ENCODE measurements at regions not wholly inside any gene's neighbourhood (a gene's known extent, or its start where the extent isn't known, plus 50 kb on each side); places are given as distances from the start of the nearest gene placed in this dataset.

DNA sequence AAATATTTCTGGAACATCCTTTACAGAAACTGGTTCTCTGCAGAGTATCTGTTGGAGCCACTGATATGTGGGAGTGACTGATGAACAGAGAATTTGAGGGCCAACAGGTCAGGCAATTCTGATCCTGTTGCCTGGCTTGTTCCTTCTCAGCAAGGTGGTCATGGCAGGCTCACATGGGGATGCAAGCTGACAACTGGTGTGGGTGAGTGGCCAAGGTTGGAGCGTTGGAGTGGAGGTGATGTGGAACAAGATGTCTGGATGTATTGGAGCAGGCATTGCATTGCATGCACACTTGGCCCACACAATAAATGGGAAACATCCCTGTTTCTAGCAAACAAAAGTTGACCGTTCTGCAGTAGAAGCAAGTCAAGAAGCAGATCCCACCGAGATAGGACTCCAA lies 380.7 kb downstream of the ZNF536 start:
- Histone ChIP-seq H3K9me2 (replicated peaks; ENCODE audit: insufficient read depth, low read length) (no peaks in the 10 kb centered on the region), H4K20me1 (ENCODE audit: insufficient read depth, low read depth, low read length) (no peaks in the 10 kb centered on the region), H3K4me2 (ENCODE audit: low read depth, low read length, poor library complexity, severe bottlenecking) (no peak overlapping the region), H3K27me3 (ENCODE audit: low read length) (no peaks in the 10 kb centered on the region), H2AFZ (ENCODE audit: low read length) (no peak overlapping the region), H3K4me3 (ENCODE audit: low read length) (no peak overlapping the region), H3K4me1 (ENCODE audit: low read length) (no peaks in the 10 kb centered on the region), H3K9me3 (ENCODE audit: low read length) (no peaks in the 10 kb centered on the region), H3K79me2 (ENCODE audit: low read length) (no peaks in the 10 kb centered on the region), H3K36me3 (ENCODE audit: insufficient read depth, low read length) (no peaks in the 10 kb centered on the region), H3K27ac (ENCODE audit: low read length) (no peak overlapping the region), H3K9ac (ENCODE audit: low read length) (no peak overlapping the region)
- DNase-seq, result no peak

DNA sequence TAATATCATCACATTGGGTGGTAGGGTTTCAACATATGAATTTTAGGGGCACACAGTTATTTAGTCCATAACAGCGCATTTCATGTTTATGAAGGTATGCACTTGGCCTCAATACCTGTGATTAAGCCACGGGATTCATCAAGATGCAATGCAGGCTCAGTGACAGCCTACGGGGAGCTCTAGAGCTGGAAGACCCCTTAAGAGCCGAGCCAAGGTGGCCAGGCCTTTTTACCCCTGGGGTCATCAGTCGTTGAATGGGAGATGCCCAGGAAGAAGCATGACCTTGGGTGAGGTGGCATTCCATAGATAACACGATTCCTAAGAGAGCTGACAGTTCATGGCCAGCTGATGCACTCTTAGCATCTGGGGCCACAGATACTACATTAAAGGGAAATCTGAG lies 380.0 kb downstream of the ZNF536 start:
- H3K9ac ChIP-seq (ENCODE audit: low read length), result no peak overlapping the region
- no peaks in the 10 kb centered on the region for H4K20me1 ChIP-seq (ENCODE audit: insufficient read depth, low read depth, low read length)
- DNase-seq, result no peak
- H3K27me3 ChIP-seq (ENCODE audit: low read length), result no peaks in the 10 kb centered on the region
- H3K4me2 ChIP-seq (ENCODE audit: low read depth, low read length, poor library complexity, severe bottlenecking), result no peak overlapping the region
- no peaks in the 10 kb centered on the region for H3K9me2 ChIP-seq (replicated peaks; ENCODE audit: insufficient read depth, low read length)
- no peak overlapping the region for H2AFZ ChIP-seq (ENCODE audit: low read length)
- no peaks in the 10 kb centered on the region for H3K79me2 ChIP-seq (ENCODE audit: low read length)
- no peak overlapping the region for H3K4me3 ChIP-seq (ENCODE audit: low read length)
- no peaks in the 10 kb centered on the region for H3K4me1 ChIP-seq (ENCODE audit: low read length)
- H3K27ac ChIP-seq (ENCODE audit: low read length), result no peak overlapping the region
- H3K36me3 ChIP-seq (ENCODE audit: insufficient read depth, low read length), result no peaks in the 10 kb centered on the region
- no peaks in the 10 kb centered on the region for H3K9me3 ChIP-seq (ENCODE audit: low read length)

DNA sequence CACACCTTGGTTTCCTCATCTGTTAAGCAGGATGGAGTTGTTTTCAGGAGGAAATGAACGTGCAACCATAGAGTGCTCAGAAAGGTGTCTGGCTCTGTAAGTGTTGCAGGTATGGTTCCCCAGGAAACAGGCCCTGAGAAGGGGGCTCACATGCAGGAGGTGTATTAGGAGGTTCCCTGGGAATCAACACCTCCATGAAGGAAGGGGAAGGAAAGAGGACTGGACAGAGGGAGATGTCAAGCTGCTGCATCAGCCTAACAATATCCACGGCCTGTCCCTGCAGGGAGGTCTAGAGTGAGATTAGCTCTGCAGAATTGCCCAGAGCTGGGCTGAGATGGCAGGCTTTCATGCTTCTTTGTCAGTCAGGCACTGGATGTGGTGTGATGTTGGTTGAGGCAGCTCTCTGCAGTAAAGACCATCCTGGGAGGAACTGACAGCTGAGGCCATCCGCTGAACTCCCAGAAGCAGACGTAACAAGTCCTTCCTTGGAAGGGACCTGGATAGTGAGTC lies 373.3 kb downstream of the ZNF536 start:
- Histone ChIP-seq H3K4me1 (ENCODE audit: low read length) (no peaks in the 10 kb centered on the region), H3K36me3 (ENCODE audit: insufficient read depth, low read length) (no peaks in the 10 kb centered on the region), H3K79me2 (ENCODE audit: low read length) (no peaks in the 10 kb centered on the region), H3K27ac (ENCODE audit: low read length) (no peak overlapping the region), H3K9me2 (replicated peaks; ENCODE audit: insufficient read depth, low read length) (no peaks in the 10 kb centered on the region), H3K4me3 (ENCODE audit: low read length) (no peak overlapping the region), H3K27me3 (ENCODE audit: low read length) (no peaks in the 10 kb centered on the region), H3K9me3 (ENCODE audit: low read length) (no peaks in the 10 kb centered on the region), H4K20me1 (ENCODE audit: insufficient read depth, low read depth, low read length) (no peaks in the 10 kb centered on the region), H3K4me2 (ENCODE audit: low read depth, low read length, poor library complexity, severe bottlenecking) (no peak overlapping the region), H3K9ac (ENCODE audit: low read length) (no peak overlapping the region), H2AFZ (ENCODE audit: low read length) (no peak overlapping the region)
- DNase-seq, result no peak

GRCh38 chr19:30744741-30745475 lies 372.7 kb downstream of the ZNF536 start:
- no peak overlapping the region for H3K9ac ChIP-seq (ENCODE audit: low read length)
- H3K79me2 ChIP-seq (ENCODE audit: low read length), result no peaks in the 10 kb centered on the region
- no peak overlapping the region for H3K4me2 ChIP-seq (ENCODE audit: low read depth, low read length, poor library complexity, severe bottlenecking)
- H3K27me3 ChIP-seq (ENCODE audit: low read length), result no peaks in the 10 kb centered on the region
- H3K4me3 ChIP-seq (ENCODE audit: low read length), result no peak overlapping the region
- no peaks in the 10 kb centered on the region for H3K9me3 ChIP-seq (ENCODE audit: low read length)
- no peak overlapping the region for H2AFZ ChIP-seq (ENCODE audit: low read length)
- DNase-seq, result no peak
- no peaks in the 10 kb centered on the region for H3K36me3 ChIP-seq (ENCODE audit: insufficient read depth, low read length)
- no peak overlapping the region for H3K27ac ChIP-seq (ENCODE audit: low read length)
- no peaks in the 10 kb centered on the region for H4K20me1 ChIP-seq (ENCODE audit: insufficient read depth, low read depth, low read length)
- no peaks in the 10 kb centered on the region for H3K4me1 ChIP-seq (ENCODE audit: low read length)
- H3K9me2 ChIP-seq (replicated peaks; ENCODE audit: insufficient read depth, low read length), result no peaks in the 10 kb centered on the region

DNA sequence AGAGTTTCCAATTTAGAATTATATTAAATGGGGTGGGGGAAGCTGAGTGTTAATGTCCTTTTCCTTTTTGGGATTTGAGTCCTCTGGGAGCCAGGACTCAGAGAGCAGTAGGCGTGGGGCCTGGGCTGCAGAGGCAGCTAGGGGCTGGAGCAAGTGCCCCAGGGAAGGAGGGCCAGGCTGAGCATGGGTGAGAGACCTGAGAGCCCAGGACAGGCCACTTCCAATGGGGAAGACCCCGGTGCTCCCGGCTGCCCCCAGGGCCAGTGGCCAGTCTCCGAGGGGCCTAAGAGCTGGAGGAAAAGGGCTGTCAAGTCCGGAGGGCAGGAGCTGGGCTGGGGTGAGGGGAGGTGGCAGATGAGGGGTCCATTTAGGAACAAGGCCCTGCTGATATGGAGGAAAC lies 371.5 kb downstream of the ZNF536 start:
- Histone ChIP-seq H3K9me3 (ENCODE audit: low read length) (no peaks in the 10 kb centered on the region), H2AFZ (ENCODE audit: low read length) (no peak overlapping the region), H3K27me3 (ENCODE audit: low read length) (no peaks in the 10 kb centered on the region), H4K20me1 (ENCODE audit: insufficient read depth, low read depth, low read length) (no peaks in the 10 kb centered on the region), H3K9me2 (replicated peaks; ENCODE audit: insufficient read depth, low read length) (no peaks in the 10 kb centered on the region), H3K4me3 (ENCODE audit: low read length) (no peak overlapping the region), H3K4me2 (ENCODE audit: low read depth, low read length, poor library complexity, severe bottlenecking) (no peak overlapping the region), H3K79me2 (ENCODE audit: low read length) (no peaks in the 10 kb centered on the region), H3K27ac (ENCODE audit: low read length) (no peak overlapping the region), H3K36me3 (ENCODE audit: insufficient read depth, low read length) (no peaks in the 10 kb centered on the region), H3K9ac (ENCODE audit: low read length) (no peak overlapping the region), H3K4me1 (ENCODE audit: low read length) (no peaks in the 10 kb centered on the region)
- no peak for DNase-seq

- H3K4me1 ChIP-seq (ENCODE audit: low read length), result no peaks in the 10 kb centered on the region
- H3K4me3 ChIP-seq (ENCODE audit: low read length), result no peak overlapping the region
- H3K9ac ChIP-seq (ENCODE audit: low read length), result no peak overlapping the region
- no peaks in the 10 kb centered on the region for H3K36me3 ChIP-seq (ENCODE audit: insufficient read depth, low read length)
- DNase-seq, result no peak
- no peaks in the 10 kb centered on the region for H3K9me3 ChIP-seq (ENCODE audit: low read length)
- H3K4me2 ChIP-seq (ENCODE audit: low read depth, low read length, poor library complexity, severe bottlenecking), result no peak overlapping the region
- H2AFZ ChIP-seq (ENCODE audit: low read length), result no peak overlapping the region
- no peak overlapping the region for H3K27ac ChIP-seq (ENCODE audit: low read length)
- H3K9me2 ChIP-seq (replicated peaks; ENCODE audit: insufficient read depth, low read length), result no peaks in the 10 kb centered on the region
- no peaks in the 10 kb centered on the region for H4K20me1 ChIP-seq (ENCODE audit: insufficient read depth, low read depth, low read length)
- H3K27me3 ChIP-seq (ENCODE audit: low read length), result no peaks in the 10 kb centered on the region
- H3K79me2 ChIP-seq (ENCODE audit: low read length), result no peaks in the 10 kb centered on the region
Measured at GRCh38 chr19:30743011-30743410, 370.8 kb downstream of the ZNF536 start.

DNA sequence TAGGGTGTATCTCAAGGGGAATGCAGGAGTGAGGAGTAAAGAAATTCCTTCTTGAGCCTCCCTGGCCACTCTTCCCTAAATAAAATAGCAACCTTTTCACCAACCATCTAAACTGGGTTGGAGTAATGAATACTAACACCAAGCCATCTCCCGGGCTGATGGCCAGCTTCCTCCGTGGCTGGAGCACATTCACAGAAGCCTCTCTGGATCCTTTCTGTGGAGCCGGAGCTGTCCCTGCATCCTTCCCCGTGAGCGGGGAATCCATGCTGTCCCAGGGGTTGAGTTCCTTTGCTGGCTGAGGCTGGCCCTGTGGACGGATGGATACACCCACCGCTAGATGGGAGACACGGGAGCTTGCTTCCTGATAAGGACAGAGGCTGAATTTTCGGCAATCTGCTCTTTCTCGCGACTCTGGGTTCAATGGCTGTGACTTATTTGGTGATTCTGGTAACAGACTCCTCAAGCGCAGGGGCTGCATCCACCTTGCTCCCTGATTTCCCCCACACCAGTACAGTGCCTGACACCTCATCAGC lies 370.3 kb downstream of the ZNF536 start:
- Histone ChIP-seq H3K9ac (ENCODE audit: low read length) (no peak overlapping the region), H3K4me1 (ENCODE audit: low read length) (no peaks in the 10 kb centered on the region), H3K9me2 (replicated peaks; ENCODE audit: insufficient read depth, low read length) (no peaks in the 10 kb centered on the region), H3K27me3 (ENCODE audit: low read length) (no peaks in the 10 kb centered on the region), H4K20me1 (ENCODE audit: insufficient read depth, low read depth, low read length) (no peaks in the 10 kb centered on the region), H3K79me2 (ENCODE audit: low read length) (no peaks in the 10 kb centered on the region), H3K4me3 (ENCODE audit: low read length) (no peak overlapping the region), H3K27ac (ENCODE audit: low read length) (no peak overlapping the region), H3K9me3 (ENCODE audit: low read length) (no peaks in the 10 kb centered on the region), H3K4me2 (ENCODE audit: low read depth, low read length, poor library complexity, severe bottlenecking) (no peak overlapping the region), H2AFZ (ENCODE audit: low read length) (no peak overlapping the region), H3K36me3 (ENCODE audit: insufficient read depth, low read length) (no peaks in the 10 kb centered on the region)
- no peak for DNase-seq

DNA sequence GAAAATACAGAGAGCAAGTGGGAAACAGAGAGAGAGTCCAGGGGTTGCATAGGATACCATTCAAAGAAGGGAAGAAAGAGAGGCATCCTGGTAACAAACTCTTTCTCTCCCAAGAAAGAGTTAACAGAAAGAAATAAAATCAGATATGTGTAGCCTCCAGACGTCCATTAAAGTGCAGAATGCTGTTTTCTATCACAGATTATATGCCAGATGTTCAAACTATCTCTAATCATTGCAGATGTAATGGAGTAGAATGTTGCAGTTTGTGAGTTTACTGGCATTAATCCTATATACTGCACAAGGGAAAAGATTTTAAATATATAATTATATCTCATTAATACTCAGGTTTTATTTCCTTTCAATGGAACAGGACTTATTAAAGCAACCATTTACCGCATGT lies 369.4 kb downstream of the ZNF536 start:
- H3K79me2 ChIP-seq (ENCODE audit: low read length), result no peaks in the 10 kb centered on the region
- H3K4me3 ChIP-seq (ENCODE audit: low read length), result no peak overlapping the region
- H3K4me1 ChIP-seq (ENCODE audit: low read length), result no peaks in the 10 kb centered on the region
- no peak overlapping the region for H3K4me2 ChIP-seq (ENCODE audit: low read depth, low read length, poor library complexity, severe bottlenecking)
- H3K9me3 ChIP-seq (ENCODE audit: low read length), result no peaks in the 10 kb centered on the region
- no peak overlapping the region for H3K9ac ChIP-seq (ENCODE audit: low read length)
- DNase-seq, result no peak
- no peaks in the 10 kb centered on the region for H3K9me2 ChIP-seq (replicated peaks; ENCODE audit: insufficient read depth, low read length)
- no peak overlapping the region for H2AFZ ChIP-seq (ENCODE audit: low read length)
- H3K27me3 ChIP-seq (ENCODE audit: low read length), result no peaks in the 10 kb centered on the region
- H3K36me3 ChIP-seq (ENCODE audit: insufficient read depth, low read length), result no peaks in the 10 kb centered on the region
- H4K20me1 ChIP-seq (ENCODE audit: insufficient read depth, low read depth, low read length), result no peaks in the 10 kb centered on the region
- H3K27ac ChIP-seq (ENCODE audit: low read length), result no peak overlapping the region

All from Karpas-422 (cell line).